Germinal center (tissue), 1 donor: ENCODE measurements at regions not wholly inside any gene's neighbourhood (a gene's known extent, or its start where the extent isn't known, plus 50 kb on each side); places are given as distances from the start of the nearest gene placed in this dataset.
"Not testable (repeated sequence)": the region's sequence is repeated elsewhere in the genome, so short reads cannot be mapped to it uniquely, and the experiment has no call there.

Experiments used
- DNase-seq: peaks from one replicate; pipeline ENCODE4 v3.0.0; 2012; ENCODE audit warnings: mixed read lengths, low spot score

GRCh38 chr9:97103613-97104383 lies 64.9 kb upstream of the CTSV start:
- DNase-seq, result not testable (repeated sequence)

GRCh38 chr9:97099540-97099939 lies 60.6 kb upstream of the CTSV start:
- DNase-seq, result not testable (repeated sequence)

- no peak for DNase-seq
Measured at GRCh38 chr9:97096793-97097192, 57.9 kb upstream of the CTSV start.

GRCh38 chr9:97089361-97089760 lies 50.4 kb upstream of the CTSV start:
- DNase-seq, result not testable (repeated sequence)
